Renal pelvis (tissue), 1 donor: ENCODE measurements at regions not wholly inside any gene's neighbourhood (a gene's known extent, or its start where the extent isn't known, plus 50 kb on each side); places are given as distances from the start of the nearest gene placed in this dataset.

Source experiments
- DNase-seq: peaks from one replicate; pipeline ENCODE4 v3.0.0-alpha.2; 2013

- no peak for DNase-seq
Observed at GRCh38 chr11:105333153-105333552, 193.6 kb upstream of the CARD18 start.

- DNase-seq, result no peak
Observed at GRCh38 chr11:105332171-105332570, 192.6 kb upstream of the CARD18 start.

GRCh38 chr11:105328061-105328460, 188.5 kb upstream of the CARD18 start:
- DNase-seq, result no peak

DNA sequence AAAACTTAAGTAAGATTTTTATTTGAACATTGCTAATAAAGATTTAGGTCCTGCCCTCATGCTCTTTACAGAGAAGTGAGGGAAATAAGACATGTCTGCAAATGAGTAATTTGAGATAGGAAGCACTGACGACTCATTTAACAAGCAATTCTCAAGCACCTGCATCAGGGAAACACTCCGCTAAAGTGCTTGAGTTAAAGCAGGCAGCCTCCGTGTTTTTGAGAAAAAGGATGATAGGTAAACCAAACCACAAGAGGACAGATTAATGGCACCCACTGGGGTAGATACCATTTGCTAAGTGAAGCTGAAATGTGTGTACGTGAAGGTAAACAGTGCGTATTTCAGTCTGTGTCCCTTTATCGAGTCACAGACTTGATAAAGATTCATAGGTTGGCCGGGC, 184.6 kb upstream of the CARD18 start:
- DNase-seq, result no peak

DNA sequence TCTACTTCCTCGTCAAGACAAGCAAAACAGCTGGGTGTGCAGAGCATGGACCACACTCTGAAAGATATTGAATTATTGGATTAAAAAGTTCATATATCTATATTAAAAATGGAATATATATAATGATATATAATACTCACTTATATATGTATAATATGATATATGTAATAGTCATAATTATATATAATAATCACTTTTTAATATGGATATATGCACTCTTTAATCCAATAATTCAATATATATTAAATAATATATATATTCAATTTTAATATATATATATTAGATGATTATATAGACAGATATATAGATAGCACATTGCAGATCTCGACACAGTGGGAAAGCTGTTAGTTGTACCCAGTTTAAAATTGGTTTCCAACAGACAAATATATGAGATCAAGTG, 182.1 kb upstream of the CARD18 start:
- DNase-seq, result no peak

- DNase-seq, result no peak
Observed at GRCh38 chr11:105315287-105315686, 175.7 kb upstream of the CARD18 start.

GRCh38 chr11:105312266-105312665, 172.7 kb upstream of the CARD18 start:
- DNase-seq, result no peak

- no peak for DNase-seq
Observed at GRCh38 chr11:105298630-105299029, 159.1 kb upstream of the CARD18 start.

- DNase-seq, result no peak
Observed at GRCh38 chr11:105298174-105298573, 158.6 kb upstream of the CARD18 start.

GRCh38 chr11:105297463-105297862, 157.9 kb upstream of the CARD18 start:
- DNase-seq, result no peak

DNA sequence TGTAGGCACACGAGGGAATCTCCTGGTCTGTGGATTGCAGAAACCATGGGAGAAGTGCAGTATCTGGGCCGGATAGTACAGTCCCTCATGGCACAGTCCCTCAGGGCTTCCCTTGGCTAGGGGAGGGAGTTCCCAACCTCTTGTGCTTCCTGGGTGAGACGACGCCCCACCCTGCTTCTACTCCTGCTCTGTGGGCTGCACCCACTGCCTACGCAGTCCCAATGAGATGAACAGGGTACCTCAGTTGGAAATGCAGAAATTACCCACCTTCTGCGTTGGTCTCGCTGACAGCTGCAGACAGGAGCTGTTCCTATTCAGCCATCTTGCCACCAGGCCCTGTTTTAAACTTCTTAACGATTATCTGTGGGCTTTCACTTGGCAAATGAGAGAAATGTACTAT, 157.2 kb upstream of the CARD18 start:
- no peak for DNase-seq

- no peak for DNase-seq
Observed at GRCh38 chr11:105296386-105296785, 156.8 kb upstream of the CARD18 start.

GRCh38 chr11:105282658-105283057, 143.1 kb upstream of the CARD18 start:
- no peak for DNase-seq

DNA sequence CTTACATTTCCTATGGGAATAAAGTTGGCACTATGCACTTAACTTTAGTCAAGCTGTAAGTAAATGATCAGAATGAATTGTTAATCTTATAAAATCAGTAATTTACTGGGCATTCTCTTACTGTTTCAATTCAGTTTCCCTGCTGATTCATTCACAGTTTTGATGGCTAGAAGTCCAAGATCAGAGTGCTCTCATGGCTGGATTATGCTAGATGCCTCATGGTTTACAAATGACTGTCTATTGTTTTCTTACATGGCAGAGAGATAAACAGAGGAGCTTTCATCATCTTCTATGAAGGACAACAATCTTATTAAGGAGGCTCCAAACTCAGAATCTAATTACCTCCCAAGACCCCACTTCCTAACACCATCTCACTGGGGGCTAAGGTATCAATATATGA, 135.1 kb upstream of the CARD18 start:
- DNase-seq, result no peak

DNA sequence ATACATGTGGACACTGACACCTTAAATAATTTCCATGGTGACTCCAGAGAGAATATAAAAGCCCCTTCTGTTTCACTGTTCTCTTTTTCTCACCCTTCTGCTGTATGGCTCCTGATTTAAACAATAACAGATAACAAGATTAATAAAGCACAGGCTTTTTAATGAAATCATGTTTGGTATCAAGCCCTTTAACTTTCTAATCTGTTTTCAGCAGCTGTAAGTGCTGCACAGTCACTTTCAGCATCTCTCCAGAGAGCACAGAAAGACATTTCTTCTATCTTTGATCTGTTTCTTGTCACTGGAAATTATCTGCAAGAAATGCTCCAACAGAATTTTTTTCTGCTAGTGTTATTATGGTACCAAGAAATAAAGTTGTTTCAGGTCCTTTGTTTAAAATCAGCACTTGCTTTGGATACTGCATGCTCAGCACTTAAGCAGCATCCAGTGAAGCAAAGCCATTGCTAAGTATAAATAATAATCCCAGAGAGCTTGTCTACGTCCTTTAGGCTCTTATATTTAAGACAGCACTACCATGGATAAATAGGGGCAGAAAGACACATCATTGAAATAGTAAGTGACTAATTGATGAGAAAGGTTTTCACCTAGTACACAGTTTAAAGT, 134.2 kb upstream of the CARD18 start:
- no peak for DNase-seq

DNA sequence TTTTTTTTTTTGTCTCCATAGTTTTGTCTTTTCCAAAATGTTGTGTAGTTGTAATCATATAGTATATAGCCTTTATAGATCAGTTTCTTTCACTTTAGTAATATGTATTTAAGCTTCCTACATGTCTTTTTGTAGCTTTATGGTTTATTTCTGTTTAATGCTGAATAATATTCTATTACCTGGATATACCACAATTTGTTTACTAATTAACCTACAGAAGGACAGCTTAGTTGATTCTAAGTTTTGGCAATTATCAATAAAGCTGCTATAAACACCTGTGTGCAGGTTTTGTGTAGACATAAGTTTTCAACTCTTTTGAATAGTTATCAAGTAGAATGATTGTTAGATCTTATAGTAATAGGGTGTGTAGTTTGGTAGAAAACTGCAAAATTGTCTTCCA, 130.3 kb upstream of the CARD18 start:
- no peak for DNase-seq

- DNase-seq, result no peak
Observed at GRCh38 chr11:105268404-105269062, 129.0 kb upstream of the CARD18 start.

GRCh38 chr11:105265845-105266244, 126.3 kb upstream of the CARD18 start:
- no peak for DNase-seq

DNA sequence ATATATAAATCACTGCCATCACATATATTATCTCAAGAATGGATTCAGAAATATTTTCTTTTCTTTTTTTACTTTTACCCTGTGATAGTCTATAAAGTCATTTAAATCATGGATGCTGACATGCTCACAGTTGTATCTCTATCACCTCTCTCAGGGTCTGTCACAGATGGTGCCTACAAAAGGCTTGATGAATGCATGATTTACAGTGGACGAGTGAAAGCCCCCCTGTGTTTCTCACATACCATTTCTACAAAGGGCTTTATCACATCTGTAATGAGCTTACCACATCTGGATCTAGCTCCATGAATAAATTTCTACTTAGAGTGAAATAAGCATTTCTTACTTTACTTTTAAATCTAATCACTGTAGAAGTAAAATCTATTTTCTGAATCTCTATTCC, 121.4 kb upstream of the CARD18 start:
- no peak for DNase-seq

GRCh38 chr11:105245781-105246315, 106.3 kb upstream of the CARD18 start:
- DNase-seq, result no peak

DNA sequence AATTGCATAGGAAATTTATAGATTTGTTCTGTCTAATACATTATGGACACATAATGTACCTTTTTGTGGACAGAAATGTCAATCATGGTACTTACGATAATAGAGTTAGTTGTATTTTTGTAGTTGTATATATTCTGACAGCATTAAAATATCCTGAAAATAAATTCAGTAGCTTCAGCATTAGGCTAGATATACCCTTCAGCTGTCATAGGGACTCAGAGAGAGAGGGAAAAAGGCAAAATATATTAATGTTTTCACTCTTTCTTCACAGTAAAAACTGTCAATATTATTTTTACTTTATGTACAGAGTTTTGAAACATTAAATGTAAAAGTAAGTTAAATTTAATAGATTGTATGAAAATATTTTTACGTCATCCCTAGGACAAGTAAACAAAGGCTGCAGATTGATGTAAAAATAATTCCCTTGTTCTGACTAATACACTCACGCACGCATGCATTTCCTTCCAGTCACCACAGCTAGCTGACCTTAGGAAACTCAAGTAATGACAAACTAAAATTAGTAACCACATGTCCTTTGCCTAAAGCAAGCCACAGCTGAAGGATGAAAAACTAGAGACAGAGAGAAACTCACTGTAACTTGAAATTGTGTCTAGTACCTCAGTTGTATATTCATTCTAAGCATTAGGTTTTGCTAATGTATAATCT, 104.7 kb upstream of the CARD18 start:
- no peak for DNase-seq

GRCh38 chr11:105241136-105241535, 101.6 kb upstream of the CARD18 start:
- DNase-seq, result no peak

- DNase-seq, result no peak
Observed at GRCh38 chr11:105236664-105237063, 97.1 kb upstream of the CARD18 start.
